Muscle of back (tissue), 3 donors: ENCODE measurements at regions not wholly inside any gene's neighbourhood (a gene's known extent, or its start where the extent isn't known, plus 50 kb on each side); places are given as distances from the start of the nearest gene placed in this dataset.

ENCODE experiments used
- DNase-seq, 3 donors: peaks; one replicate each; pipeline versions ENCODE4 v3.0.0 to v3.0.0-alpha.2; 2013

DNA sequence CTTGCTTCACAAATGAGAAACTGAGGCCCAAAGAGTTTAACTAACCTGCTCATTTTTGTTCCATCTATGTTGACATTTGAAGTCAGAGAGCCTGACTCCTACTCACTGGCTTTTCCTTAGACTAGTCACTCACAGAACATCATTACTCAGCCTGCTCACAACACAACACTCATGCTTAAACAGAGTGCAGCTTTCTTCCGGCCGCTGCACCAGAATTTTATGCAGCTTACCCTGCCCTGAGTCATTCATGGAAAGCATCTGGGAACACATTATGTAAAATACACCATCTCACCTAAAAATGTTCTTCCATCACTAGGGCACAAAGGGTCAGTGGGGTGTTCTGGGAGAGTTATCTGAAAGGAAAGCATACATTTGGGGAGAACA is 303.4 kb downstream of the SPRY2 start:
- DNase-seq = peak in 1 of 3 donors; percentile 76

DNA sequence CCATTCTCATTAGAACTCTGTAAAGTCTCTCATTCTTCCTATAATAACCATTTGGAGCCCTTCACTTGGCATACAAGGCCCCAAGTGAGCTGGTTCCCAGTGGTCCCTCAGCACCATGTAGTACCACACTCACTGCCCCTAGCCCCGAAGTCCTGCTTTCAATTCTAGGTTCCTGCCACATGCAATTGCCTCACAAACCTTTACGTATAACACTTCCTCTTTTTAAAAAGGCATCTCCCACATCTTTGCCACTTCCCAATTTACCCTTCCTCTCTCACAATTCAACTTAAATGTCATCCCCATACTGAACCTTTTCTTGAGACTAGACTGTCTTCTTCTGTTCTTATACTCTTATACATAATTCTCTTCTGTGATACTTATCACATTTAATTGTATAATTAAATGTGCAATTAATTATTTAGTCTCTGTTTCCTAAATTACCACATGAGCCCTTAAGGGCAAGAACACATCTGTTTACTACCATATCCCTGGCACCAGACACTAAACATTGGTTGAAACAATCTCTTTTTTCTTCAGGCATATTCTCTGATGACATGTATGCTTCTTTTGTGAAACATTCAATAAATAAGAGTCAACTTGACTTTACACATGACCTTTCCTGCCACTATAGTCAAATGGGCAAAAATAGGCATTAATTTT is 304.0 kb downstream of the SPRY2 start:
- no peak for DNase-seq

DNA sequence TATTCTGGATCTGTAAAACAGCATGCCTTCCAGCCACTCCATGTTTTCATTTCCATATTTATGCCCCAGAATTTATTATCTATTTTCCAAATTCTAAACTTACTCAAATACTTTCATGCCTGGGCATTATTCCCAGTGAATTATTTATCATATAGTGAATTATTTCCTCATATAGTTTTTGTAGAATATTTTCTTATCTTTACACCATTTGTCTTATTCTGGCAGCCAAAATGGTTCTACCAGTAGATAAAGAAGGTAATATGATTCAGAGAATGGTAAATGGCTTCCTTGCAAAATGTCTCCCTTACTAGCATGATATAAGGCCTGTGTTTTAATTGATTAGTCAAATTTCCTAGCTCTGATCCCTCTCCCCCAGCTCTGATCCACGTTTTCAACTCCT is 305.8 kb downstream of the SPRY2 start:
- no peak for DNase-seq

DNA sequence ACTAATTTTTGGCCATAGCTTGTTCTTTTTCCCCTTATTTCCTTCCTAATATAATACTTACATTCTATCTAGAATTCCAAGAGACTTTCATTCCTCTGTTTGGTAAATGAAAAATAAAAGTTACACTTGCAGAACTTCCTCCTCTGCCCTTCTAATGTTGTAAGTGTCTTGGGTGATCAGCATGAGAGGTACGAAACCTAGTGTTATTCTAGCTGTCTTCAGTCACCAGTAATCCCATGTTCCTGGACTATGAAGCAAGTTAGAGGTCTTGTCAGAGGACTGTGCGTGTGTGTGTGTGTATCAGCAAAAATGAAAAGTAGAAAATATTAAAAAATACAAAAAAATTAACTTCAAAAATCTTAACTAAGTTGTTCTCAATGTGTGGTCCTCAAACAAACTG is 307.0 kb downstream of the SPRY2 start:
- no peak for DNase-seq

DNA sequence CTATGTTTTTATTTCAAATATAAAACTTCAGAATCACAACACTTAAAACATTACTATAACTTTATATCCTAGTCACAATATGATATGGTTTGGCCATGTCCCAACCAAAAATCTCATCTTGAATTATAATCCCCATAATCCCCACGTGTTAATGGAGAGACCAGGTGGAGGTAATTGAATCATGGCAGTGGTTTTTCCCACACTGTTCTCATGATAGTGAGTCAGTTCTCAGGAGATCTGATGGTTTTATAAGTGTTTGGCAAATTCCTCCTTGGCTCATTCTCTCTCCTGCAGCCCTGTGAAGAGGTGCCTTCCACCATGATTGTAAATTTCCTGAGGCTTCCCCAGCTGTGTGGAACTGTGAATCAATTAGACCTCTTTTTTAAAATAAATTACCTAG is 307.6 kb downstream of the SPRY2 start:
- no peak for DNase-seq

DNA sequence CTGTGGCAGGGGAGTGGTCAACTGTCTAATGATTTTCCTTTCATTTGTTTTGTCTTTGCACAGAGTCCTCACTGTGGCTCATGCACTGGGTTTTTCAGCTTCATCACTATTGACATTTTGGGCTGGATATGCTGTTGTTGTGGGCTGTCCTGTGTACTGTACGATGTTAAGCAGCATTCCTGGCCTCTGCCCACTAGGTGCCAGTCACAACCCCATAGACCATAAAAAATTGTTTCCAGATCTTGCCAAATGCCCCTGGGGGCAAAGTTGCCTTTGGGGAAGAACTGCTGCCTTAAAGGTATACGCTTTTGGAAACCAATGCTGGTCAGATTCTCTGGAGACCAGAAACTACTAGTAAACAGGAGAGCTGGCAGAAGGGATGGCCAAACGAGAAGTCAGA is 310.4 kb downstream of the SPRY2 start:
- DNase-seq = no peak

DNA sequence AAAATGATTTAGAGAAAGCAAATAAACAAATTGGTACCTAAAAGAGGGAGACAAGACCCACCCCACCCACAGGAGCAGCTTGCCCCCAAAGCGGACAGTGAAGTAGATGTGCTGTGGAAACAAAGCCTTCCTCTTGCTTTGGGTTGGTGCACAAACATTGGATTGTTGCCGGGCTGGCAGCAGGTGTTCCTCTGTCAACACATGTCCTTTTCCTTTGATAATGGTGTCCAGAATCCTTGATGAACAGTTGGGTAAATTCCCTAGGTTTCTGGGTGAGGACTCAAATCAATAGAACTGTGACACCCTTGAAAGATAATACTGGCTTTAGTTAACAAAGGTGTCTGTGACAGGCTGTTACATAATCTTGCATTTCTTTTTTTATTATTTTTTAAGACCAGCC is 311.8 kb downstream of the SPRY2 start:
- no peak for DNase-seq

DNA sequence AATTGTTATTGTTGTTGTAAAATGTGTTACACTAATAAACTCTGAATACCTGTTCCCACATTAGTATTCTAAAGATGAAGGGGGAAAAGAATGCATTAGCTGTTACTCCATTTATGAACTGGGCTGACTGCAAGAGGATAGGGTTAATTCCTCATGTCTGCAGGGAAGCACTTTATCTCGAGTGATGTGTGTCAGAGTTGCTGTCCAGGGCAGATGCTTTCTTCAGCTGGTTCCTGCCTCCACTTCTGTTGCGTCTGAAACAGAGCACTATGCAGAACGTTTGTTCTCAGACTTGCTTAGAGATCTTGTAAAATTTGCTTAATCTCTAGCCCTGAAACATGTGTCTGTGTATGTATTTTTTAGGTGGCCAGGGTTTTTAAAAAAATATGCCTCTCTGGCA is 318.8 kb downstream of the SPRY2 start:
- no peak for DNase-seq

DNA sequence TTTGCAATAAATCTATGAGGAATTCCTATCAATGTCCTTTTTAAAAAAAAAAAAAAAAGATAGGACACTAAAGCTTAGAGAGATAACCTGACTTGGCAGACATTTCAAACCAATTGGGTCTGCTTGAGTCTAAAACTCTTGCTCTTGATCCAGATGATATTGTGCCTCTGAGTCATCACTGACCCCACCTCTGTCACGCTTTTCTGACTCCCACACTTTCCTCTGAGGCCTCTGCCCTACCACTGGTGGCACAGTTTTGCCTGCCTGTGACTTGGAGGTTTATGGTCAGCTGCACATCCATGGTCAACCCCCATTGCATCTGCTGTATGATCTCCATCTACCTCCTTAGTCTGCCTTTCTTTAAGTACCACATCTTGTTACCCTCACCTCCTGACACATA is 328.7 kb downstream of the SPRY2 start:
- no peak for DNase-seq

DNA sequence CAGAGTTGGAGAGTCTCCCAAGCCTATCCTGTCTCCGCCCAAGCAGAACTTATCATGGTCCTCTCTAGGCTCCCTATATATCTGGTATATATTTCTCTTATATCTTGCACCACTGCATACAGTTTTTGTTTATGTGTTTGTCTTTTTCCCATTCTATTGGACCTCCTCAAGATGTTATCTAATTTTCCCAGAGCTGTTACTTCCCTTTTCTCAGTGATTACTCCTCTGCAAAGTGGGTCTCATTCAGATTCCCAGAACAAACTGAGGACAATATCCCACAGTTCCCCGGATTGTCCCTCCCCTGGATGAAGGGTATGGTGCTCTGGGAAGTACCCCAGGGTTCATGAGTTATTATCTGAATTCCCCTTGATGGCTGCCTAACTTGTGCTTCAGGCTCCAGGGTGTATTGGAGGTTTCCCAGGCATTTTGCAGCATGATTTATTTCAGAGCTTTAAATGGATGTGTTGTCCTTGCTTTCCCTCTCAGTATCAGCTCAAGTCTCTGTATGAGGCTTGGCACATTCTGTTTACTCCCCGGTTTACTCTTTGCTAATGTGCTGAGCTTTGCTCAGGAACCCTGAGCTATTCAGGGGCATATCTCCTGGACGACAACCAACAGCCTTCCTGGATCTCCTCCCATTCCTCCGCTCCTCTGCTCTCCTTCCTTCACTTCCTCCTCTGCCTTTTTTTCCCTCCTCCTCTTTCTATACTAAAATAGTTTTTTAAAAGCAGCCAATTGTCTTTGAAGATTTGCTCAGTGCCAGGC is 329.3 kb downstream of the SPRY2 start:
- peak in 1 of 3 donors; percentile 36 for DNase-seq

DNA sequence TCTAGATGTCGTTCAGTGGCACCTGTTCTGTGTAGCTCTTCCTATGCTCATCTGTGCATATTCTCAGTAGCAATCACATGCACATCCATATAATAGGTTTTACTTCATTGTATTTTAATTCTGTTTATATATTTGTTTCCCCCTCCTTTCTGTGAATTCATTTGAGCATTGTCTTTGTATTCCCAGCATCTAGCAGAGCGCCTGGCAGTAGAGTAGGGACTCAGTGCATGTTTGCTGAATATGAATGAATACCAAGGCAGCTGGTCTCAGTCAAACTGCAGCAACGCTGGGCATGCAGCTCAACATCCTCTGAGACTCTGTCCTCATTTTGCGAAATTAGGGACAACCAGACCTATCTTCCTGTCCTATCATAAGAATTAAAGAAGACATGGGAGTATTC is 330.1 kb downstream of the SPRY2 start:
- DNase-seq = no peak

DNA sequence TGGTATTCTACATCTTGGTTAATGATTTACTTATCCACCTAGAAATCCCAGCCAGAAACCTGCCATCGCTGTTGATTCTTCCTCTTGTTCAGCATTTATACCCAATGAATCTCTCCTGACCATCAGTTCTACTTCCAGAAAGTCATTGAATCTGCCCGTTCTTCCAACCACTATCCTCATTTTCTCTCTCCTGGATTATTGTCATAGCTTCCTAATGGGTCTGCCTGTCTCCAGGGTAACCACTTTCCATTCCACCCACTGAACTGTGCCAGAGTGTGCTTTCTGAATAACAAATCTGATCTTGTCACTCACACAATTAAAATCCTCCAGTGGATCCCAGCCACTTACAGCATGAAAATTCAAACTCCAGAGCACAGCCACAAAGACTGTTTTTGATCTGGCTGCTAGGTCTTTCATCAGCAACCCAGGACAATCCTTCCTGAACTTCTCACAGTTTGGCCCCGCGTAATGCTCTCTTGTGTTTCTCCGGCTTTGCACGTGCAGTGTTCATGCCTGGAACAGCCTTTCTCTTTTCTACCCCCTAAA is 330.6 kb downstream of the SPRY2 start:
- DNase-seq = no peak

DNA sequence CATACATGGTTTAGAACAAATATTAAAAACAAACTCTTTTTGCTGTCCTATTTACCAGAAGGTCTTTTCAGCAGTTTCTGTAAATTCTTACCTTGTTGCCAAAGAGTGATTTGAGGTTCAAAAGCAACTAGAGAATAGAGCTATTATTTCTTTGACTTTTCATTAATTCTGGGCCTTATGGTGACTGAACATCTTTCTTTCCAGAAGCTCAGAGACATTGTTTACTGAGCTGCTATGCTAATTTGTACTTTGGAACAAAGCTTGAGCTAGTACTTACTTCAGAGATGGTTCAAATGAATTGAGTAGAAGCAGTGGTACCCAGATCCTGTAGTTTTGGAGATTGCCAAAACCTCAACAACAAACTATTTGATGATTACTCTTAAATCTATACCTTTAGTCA is 331.2 kb downstream of the SPRY2 start:
- no peak for DNase-seq

DNA sequence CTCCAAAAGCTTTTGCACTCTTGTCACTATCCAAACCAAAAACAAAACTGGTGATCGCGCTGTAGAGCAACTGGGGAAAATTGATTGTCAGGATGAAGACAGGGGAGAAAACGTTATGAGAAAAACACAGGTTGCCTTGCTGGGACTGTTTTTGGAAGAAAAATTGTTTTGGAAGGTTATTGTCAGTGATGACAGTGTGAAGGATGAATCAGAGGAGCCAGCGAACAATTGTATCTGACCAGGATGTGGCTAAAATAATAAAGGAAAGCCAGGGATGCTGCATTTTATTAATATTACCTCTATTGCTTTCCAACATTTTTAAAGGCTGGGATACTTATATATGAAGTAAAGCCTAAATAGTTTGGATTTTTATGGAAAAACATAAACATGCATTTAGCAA is 334.0 kb downstream of the SPRY2 start:
- peak in 1 of 3 donors; percentile 21 for DNase-seq

DNA sequence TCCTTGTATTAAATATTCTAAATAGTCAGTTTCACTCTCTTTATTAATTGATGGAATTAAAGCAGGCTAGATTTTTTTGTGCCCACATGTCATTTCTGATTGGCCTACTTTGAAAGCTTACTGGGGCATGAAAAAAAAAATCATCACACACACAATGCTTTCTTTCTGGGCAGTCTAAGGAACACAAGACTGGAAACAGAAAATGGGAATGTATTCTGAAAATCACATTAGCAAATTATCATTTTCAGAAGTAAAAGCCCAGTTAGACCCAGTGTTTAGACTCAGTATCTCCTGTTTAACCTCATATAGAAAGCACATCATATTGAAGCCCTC is 339.4 kb downstream of the SPRY2 start:
- no peak for DNase-seq

DNA sequence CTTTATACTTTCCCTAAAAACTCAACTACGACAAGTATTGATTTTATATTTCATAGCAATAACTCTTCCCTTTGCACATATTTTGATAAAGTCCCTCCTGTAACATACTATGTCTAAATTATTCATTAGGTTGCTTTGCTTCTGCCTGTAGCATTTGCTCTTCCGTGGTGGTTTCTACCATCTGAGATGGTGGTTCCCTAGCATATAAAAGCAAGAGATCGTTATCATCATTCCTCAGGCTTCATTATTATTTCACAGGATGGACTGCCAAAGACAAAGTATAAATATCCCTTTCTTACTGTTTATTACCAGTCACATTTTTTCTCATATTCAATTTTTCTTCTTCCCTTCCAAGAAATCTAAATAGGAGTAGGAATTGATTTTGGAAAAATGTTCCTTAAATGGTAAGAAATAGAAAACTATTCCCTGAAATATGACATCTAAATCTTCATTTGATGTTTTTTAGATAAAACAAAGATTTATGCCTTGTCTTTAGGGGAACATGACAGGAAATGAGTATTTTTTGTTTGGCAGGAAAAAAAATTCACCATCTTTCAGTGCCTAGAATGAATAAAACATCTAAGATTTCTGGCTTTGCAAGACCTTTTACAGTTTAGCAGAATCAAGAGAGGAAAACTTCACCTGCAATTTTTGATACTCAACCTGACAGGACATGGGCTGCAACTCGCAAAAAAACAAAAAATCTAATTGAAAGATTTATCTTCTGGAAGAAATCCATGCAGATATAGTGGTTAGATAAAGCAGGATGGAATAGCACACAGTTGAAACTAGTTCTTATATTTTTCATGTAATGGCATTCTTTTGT is 340.0 kb downstream of the SPRY2 start:
- DNase-seq = no peak

DNA sequence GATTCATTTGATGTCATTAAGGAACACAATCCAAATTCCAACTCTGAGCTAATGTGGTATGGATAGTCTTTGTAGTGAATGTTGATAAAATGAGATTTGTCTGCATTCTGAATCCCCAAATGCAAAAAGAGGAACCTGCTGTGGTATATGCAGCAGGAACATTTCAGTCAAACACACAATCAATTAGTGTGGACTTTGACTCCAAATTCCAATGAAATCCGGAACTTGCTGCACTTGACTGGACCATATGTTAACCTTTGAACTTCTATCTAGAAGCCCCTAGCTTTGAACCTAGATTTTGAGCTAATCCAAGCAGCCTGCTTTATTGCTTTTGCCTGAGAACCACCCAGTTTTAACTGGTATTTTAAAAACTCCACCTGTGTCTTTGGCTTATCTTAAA is 341.3 kb downstream of the SPRY2 start:
- no peak for DNase-seq

DNA sequence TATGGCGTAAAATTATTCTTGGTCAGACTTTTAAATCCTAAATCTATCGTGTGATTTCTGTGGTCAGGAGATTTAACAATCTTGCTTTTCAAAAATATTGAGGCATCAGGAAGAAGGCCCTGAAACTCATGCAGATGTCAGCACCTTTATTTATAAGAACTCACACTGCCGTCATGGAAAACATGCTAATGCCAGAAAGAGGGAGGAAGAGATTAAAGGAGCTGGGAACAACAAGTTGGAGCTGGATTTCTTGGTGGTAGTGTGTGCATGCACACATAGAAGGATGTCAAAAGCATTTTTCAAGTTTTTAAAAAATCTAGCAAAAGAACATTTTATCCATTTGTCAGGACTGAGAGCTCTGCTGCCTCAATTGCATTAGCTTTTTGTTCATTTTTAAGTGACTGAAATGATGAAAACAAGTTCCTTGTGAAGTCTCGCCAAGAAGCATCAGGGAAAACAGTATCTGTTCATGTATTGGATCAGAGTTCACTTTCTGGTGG is 342.5 kb downstream of the SPRY2 start:
- peak in 2 of 3 donors; percentile 34 to 56 for DNase-seq

DNA sequence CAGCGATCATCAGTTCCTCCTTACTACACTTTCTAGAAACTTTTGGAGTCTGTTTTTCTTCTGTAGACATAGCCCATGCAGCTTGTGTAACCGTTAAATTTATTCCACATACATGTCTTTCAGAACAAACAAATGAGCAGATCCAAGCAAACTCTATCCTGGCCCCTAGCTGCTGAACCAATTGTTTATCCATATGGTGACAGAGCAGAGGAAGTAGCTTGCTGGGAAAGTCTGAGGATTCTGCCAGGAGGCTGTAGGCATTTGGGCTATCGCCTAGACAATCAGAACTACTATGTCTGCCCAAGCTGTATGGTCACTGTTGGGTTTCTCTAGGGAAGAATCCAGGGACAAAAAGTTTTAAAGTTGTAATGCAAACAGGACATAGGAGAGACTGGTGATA is 343.7 kb downstream of the SPRY2 start:
- DNase-seq = no peak

DNA sequence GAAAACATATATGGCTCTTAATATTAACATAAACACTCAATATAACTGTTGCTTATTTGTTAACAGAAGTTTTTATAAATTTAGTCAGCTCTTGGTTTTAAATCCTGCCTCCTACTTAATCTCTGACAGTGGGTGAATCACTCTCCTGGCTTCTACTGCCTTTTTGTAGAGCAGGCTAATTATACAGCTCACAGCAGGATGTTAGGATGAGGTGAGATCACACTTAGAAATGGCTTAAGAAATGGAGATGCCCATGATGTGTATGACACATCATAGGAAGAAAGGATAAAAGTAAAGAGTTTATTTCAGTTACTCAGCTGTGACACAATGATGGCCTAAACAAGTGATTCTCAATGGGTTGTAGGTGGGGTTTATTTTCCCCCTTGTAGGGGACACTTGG is 345.6 kb downstream of the SPRY2 start:
- peak in 1 of 3 donors; percentile 51 for DNase-seq

DNA sequence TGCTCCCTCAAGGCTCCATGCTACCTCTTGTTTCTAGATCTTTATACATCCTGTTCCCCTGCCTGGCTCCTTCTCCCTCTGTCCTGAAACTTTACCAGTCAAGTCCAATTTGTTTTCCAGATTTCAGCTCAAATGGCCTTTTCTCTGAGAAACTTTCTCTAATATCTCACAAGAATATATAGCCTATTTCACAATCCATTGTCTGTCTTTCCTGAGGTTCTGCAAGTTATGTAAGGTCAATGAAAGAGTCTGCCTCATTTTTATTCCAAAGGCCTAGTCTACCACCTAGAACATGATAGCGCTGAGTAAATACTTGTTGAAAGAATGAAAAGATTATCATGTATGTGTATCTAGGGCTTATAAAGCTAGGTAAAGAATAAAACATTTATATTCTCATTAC is 348.8 kb downstream of the SPRY2 start:
- DNase-seq = no peak

DNA sequence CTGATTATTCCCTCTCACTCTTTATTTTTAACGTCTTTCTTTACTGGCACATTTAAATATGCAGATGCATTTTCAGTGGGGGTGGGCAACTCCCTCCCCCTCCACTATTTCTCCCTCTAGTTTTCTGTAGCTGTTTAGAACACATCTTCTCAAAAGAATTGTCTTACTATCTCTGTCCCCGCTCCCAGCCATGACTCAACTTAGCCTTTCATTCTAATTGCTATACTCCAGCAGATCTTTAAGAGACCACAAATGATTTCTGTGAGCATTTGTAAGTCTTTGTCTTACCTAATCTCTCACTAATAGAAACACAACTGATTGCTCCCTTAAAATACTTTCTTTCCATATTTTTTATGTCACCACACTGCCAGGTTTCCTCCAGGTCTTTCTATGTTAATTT is 350.9 kb downstream of the SPRY2 start:
- no peak for DNase-seq

DNA sequence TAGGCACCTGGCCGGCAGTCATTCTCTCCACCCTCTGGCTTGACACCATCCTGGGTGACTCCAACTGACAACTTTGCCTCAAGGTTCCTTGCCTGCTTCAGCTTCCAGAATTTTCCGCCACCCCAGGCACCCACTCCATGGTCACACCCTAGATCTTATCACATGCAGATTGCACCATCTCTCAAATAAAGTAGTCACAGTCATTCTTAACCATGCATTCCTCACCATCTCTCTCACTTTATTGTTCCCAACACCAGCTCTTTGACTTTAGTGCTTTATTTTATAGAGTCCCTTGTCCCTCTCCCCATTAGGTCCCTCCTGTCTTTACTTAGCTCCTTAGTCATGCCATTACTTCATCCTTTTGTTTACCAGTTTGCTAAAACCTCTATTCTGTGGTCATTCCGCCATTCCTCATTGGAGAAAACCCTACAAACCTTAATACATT is 351.7 kb downstream of the SPRY2 start:
- DNase-seq = no peak
